MCF 10A (cell line): ENCODE measurements at regions not wholly inside any gene's neighbourhood (a gene's known extent, or its start where the extent isn't known, plus 50 kb on each side); places are given as distances from the start of the nearest gene placed in this dataset.

Experiments
- BruUV-seq: library from RNA; stranded (reverse); fragments of 400-500 nt; replicated peaks from 2 replicates; lab custom pipeline; 2021; lab: Mats Ljungman, UMichigan
- CTCF ChIA-PET: fragments of 300-600 bp; sonication (Branson Sonifier 250); formaldehyde crosslinking; extraction: SDS; loops from one replicate; lab custom pipeline; 2021; ENCODE audit warnings: antibody characterized with exemption, inconsistent platforms; lab: Yijun Ruan, JAX
- POLR2A ChIA-PET: fragments of 300-600, 350-650 bp; sonication (Branson Sonifier 250); formaldehyde crosslinking; extraction: SDS; loops from one replicate; lab custom pipeline; 2020; ENCODE audit warnings: antibody characterized with exemption, inconsistent platforms; lab: Yijun Ruan, JAX
- DNase-seq: peaks from one replicate; pipeline ENCODE4 v3.0.0-alpha.2; 2018; ENCODE audit not compliant: unreplicated experiment
- H3K27ac Mint-ChIP-seq: one replicate; pipeline ENCODE4 v1.8.0; 2022; ENCODE audit warnings: mild to moderate bottlenecking, low read depth, mixed read lengths; ENCODE audit not compliant: unreplicated experiment
- H3K27me3 Mint-ChIP-seq: one replicate; pipeline ENCODE4 v1.8.0; 2022; ENCODE audit warnings: mixed read lengths; ENCODE audit not compliant: insufficient read depth, unreplicated experiment
- H3K36me3 Mint-ChIP-seq: one replicate; pipeline ENCODE4 v1.8.0; 2022; ENCODE audit warnings: mild to moderate bottlenecking, moderate library complexity, mixed read lengths; ENCODE audit not compliant: insufficient read depth, unreplicated experiment
- H3K4me1 Mint-ChIP-seq: one replicate; pipeline ENCODE4 v1.8.0; 2022; ENCODE audit warnings: mixed read lengths; ENCODE audit not compliant: insufficient read depth, unreplicated experiment
- H3K4me3 Mint-ChIP-seq: one replicate; pipeline ENCODE4 v1.8.0; 2022; ENCODE audit warnings: mild to moderate bottlenecking, moderate library complexity, mixed read lengths; ENCODE audit not compliant: unreplicated experiment
- H3K9me3 Mint-ChIP-seq: one replicate; pipeline ENCODE4 v1.8.0; 2022; ENCODE audit warnings: mixed read lengths; ENCODE audit not compliant: unreplicated experiment
- intact Hi-C: fragments of 100-400 bp; cut with micrococcal nuclease; formaldehyde crosslinking; loops from 2 replicates; pipeline ENCODE4 v1.14.1; 2022
- TF ChIP-seq, protein P1 (sequence below): fragments of 200-600 bp; IDR thresholded peaks from one replicate; pipeline ENCODE4 v1.8.0; 2022; ENCODE audit warnings: antibody characterized with exemption, mild to moderate bottlenecking; ENCODE audit not compliant: unreplicated experiment

DNA sequence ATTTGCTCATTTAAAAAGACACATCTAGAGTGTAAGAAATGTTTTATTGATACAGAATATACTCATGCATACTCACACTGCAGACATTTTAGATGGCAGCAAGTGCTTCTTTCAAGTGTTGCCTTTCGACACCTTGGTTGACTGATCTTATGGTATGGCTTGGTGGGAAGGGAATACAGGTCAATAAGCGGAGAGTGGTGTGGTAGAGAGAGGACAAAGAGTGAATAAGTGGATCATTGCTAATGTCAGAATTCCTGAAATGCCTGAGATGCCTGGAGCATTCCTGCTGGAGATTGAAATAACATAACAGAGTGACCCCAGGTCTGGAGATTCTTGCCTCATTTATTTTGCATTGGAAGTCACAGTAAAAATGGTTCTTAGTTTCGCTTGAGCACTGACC lies 76.7 kb downstream of the RND3 start:
- intact Hi-C loops: no loop called here
- DNase-seq: no peak
- Mint-ChIP-seq H3K9me3 (no peaks in the 10 kb centered on the region), H3K27me3 (no peaks in the 10 kb centered on the region), H3K4me1 (no peaks in the 10 kb centered on the region), H3K36me3 (no peaks in the 10 kb centered on the region), H3K4me3 (no peak overlapping the region), H3K27ac (no peak overlapping the region)
- no TSS peak for BruUV-seq
- TF ChIP-seq, protein P1, sequence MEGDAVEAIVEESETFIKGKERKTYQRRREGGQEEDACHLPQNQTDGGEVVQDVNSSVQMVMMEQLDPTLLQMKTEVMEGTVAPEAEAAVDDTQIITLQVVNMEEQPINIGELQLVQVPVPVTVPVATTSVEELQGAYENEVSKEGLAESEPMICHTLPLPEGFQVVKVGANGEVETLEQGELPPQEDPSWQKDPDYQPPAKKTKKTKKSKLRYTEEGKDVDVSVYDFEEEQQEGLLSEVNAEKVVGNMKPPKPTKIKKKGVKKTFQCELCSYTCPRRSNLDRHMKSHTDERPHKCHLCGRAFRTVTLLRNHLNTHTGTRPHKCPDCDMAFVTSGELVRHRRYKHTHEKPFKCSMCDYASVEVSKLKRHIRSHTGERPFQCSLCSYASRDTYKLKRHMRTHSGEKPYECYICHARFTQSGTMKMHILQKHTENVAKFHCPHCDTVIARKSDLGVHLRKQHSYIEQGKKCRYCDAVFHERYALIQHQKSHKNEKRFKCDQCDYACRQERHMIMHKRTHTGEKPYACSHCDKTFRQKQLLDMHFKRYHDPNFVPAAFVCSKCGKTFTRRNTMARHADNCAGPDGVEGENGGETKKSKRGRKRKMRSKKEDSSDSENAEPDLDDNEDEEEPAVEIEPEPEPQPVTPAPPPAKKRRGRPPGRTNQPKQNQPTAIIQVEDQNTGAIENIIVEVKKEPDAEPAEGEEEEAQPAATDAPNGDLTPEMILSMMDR: no peak
- CTCF ChIA-PET: interaction anchor here (0.6 kb wide), 2 partner anchors 19 to 552 kb away, joined by 3 read pairs; no protein-coding TSS in a partner anchor
- POLR2A ChIA-PET: no interaction called here

DNA sequence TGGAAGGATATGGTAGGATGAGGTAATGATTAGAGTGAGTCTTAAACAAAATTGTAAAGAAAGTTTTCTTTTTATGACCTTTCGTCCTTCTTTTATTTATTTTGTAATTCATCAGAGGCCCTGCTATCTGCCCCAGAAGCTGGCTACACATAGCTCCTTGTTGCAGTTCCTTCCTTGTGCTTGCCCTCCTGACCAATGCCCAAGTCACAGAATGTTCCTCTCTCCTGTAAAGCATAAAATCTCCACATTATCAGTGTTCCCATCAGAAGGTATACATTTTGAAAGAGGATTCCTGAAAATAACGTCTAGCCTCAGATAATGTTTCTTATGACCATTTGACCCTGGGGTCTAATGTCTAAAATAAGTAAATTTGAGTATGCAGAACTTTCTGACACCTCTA lies 78.3 kb downstream of the RND3 start:
- H3K9me3 Mint-ChIP-seq: no peaks in the 10 kb centered on the region
- intact Hi-C loops: no loop called here
- ChIA-PET POLR2A (no interaction called here), CTCF (interaction anchor here (0.5 kb wide), 1 partner anchor 28 kb away, joined by 3 read pairs; no protein-coding TSS in a partner anchor)
- no peaks in the 10 kb centered on the region for H3K4me1 Mint-ChIP-seq
- H3K36me3 Mint-ChIP-seq: no peaks in the 10 kb centered on the region
- H3K4me3 Mint-ChIP-seq: no peak overlapping the region
- no TSS peak for BruUV-seq
- H3K27me3 Mint-ChIP-seq: no peaks in the 10 kb centered on the region
- no peak for DNase-seq
- TF ChIP-seq, protein P1: no peak
- no peak overlapping the region for H3K27ac Mint-ChIP-seq

GRCh38 chr2:150404147-150404546 lies 83.3 kb downstream of the RND3 start:
- no peaks in the 10 kb centered on the region for H3K9me3 Mint-ChIP-seq
- no peaks in the 10 kb centered on the region for H3K27me3 Mint-ChIP-seq
- intact Hi-C loops: no loop called here
- ChIA-PET POLR2A (interaction anchor here (1.0 kb wide), 1 partner anchor 9 kb away, joined by 3 read pairs; no protein-coding TSS in a partner anchor), CTCF (no interaction called here)
- H3K36me3 Mint-ChIP-seq: no peaks in the 10 kb centered on the region
- no peak for DNase-seq
- H3K4me1 Mint-ChIP-seq: peaks cover 4% of the 10 kb centered on the region
- TF ChIP-seq, protein P1: no peak
- no TSS peak for BruUV-seq
- H3K27ac Mint-ChIP-seq: no peak overlapping the region
- no peak overlapping the region for H3K4me3 Mint-ChIP-seq

DNA sequence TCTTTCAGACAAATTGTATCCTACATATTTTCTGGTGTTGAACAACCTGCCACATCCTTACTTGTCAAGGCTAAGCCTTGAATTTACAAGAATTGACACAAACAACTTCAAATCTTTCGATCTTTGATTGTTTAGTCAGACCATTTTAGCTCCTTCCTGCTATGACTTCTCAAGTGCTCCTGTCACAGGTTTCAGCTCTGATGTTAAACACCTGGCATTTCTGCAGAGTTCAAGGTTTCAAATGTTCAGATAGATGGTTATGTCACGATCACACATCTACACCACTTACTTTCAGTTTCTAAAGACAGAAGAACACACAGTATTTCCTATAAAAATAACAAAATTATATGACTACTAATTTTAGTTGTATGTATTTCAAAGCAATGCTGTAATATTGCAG lies 84.0 kb downstream of the RND3 start:
- H3K27me3 Mint-ChIP-seq: no peaks in the 10 kb centered on the region
- DNase-seq: no peak
- H3K9me3 Mint-ChIP-seq: no peaks in the 10 kb centered on the region
- BruUV-seq: no TSS peak
- TF ChIP-seq, protein P1: no peak
- intact Hi-C loops: no loop called here
- ChIA-PET CTCF (no interaction called here), POLR2A (interaction anchor here (1.0 kb wide), 1 partner anchor 10 kb away, joined by 3 read pairs; no protein-coding TSS in a partner anchor)
- no peaks in the 10 kb centered on the region for H3K36me3 Mint-ChIP-seq
- no peak overlapping the region for H3K27ac Mint-ChIP-seq
- H3K4me3 Mint-ChIP-seq: no peak overlapping the region
- H3K4me1 Mint-ChIP-seq: peaks cover 4% of the 10 kb centered on the region
